ENCODE measurements at regions not wholly inside any gene's neighbourhood (a gene's known extent, or its start where the extent isn't known, plus 50 kb on each side); places are given as distances from the start of the nearest gene placed in this dataset.

DNA sequence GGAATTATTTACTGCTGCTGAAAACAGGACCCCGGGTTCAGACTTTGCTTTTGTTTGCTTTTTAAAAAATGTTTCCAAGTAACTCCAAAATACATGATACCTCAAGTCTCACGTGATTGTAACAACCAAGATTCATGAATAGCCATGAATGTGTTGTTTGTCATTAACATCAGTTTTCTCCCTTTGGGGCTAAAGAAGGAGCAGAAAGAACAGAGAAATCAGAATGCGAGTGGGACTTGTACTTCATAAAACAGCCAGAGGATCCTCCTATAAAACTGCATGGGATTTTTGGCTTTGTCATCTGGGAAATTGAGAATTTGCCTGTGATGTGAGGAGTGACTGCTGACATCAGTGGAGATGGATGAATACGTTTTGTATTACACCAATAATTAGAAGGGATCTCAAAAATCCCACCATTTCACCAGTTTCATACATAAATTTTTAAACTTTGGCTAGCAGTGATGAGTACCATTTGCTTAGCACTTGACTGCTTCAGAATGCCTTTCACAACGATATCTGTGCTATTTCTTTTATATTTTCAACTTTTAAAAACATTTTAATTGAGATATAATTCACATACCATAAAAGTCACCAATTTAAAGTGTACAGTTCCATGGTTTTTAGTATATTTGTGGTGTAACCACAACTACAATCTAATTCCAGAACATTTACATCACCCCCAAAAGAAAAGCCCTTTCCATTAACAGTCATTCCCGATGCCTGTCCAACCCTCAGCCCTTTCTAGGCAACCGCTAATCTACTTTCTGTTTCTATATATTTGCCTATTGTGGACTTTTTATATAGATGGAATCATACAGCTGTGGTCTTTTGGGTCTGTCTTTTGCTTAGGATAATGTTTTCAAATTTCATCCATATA lies 126.9 kb upstream of the ANKRD55 start:
- DNase-seq: no peak

DNA sequence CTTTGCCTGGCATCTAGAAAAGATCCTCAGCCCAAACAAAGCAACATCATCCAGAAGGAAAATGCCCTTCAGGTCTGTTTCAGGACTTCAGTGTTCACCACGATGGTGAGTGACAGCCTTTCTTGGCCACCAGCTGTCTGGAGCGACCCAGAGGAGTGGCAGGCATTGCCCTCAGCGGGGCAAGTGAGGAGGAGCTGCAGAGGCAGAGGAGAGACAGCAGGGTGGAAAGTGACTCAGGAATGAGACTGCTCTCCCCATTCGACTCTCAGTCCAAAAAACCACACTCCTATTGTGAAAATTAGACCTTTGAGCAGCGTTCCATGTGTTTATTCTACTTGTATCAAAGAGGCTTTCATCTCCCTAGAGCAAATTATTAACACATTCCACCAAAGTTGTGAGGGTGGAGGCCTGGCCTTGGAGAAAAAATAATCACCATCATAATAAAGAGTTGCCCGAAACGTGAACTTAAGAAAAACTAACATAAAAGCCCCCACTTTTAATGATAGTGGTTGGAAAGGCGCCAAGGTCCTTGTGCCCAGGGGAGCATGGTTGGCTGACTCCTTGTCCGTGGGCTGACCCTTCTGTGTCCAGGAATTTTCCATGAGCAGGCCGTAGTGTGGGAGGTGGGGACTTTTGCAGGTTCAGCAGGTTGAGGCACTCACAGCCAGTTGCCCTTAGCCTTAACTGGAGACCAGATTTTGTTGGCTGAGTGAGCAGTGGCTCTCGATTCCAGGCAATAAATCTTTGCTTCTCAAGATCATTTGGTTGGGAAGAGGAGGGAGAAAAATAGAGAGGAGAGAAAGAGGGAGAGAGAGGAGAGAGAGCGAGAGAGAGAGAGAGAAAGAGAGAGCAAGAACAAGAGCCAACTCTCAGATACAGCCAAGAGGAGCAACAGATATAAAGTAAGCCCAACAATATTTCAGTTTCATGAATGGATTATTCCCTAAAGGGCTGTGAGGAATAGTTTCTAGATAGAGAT lies 125.9 kb upstream of the ANKRD55 start:
- no peak for DNase-seq

DNA sequence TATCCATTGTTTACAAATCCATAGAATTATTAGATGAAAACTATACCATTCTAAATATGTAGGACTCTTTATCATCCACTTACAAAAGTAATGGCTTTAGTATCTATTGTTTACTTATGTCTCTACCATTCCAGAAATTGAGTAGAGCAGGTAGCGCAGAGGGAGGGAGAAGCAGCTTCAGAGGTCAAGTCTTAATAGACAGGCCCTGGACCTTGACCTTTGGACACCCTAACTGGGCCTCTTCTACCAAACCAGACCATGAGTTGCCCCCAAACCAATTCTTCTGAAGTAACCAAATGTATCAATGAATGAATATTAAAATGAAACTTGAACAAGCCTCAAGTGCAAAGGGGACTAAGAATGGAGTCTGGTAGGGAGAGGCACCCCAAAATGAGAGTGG lies 124.9 kb upstream of the ANKRD55 start:
- DNase-seq: no peak

DNA sequence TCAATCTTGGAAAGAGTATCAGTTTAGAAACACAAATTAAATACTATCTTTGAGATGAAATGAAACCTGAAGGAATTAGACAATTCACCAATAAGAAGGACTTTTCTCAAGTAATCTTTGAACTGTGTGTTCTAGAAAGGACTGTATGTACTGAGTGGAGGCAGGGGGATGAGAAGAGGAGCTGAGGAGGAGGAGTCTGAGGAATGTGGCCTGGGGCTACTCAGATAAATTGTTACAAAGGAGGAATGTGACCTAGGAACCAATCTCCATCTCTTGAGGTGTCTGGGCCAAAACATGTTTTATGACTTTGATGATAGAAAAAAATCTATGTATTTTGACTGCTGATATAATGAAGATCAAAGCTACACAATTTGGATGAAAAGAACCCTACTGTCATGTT lies 124.3 kb upstream of the ANKRD55 start:
- no peak for DNase-seq

DNA sequence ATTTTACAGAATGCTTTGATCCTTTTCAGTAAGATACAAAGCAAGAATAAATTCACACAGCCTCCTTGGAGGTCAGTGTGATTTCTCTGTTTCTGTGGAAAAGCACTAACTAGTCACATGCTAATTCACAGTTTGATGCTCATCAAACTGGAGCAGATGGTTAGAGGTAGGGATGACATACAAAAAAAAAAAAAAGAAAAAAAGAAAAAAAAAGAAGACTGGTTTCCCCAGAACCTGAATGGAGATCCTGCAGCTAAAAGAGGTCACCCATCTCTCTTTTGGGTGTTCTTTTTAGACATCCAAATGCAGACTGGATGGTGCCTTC lies 123.7 kb upstream of the ANKRD55 start:
- DNase-seq: no peak

DNA sequence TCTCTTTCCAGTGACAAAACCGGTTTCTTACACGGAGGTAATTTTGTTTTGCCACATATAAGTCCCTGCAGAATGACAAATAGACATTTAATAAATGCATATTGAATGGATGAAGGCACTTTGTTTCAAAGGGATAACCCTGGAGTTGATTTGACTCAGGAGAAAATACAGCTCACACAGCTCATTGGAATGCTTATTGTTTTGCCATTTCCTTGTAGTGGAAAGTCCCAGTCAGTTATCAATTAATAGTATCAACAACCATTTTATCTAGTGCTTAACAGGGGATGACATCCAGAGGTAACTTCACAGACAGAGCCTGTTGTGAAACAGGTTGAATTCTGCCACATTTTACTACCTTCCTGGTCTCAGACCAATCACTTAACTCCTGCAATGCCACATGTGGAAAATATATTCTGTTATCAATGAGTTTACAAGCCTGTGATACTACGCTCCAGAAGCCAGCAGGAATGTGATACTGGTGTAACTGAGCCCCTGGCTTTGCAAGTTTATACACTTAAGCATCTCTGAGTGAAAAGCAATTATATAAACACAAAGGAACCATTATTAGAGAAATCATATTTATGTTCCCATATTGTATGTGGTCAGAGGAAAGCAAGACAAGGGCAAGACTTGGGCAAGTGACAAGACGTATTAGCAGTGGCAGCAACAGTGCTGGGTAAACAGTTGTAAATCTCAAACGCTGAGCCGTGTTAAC lies 123.1 kb upstream of the ANKRD55 start:
- DNase-seq: no peak

DNA sequence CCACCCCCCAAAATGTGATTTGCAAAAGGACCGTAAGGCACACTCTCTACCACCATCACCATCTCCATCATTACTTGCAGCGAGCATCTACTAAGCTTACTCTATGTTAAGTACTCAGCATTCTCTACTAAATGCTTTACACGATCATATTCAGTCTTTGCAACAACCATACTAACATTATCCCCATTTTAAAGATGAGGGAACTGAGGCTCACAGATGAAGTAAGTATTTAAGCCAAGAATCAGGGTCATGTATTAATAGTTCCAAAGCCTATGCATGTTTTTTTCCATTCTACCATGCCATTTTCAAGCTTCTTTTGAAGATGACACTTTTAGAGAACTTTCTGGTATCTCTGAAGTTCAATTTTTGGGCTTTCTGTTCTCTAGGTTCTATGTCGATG lies 121.7 kb upstream of the ANKRD55 start:
- DNase-seq: no peak

DNA sequence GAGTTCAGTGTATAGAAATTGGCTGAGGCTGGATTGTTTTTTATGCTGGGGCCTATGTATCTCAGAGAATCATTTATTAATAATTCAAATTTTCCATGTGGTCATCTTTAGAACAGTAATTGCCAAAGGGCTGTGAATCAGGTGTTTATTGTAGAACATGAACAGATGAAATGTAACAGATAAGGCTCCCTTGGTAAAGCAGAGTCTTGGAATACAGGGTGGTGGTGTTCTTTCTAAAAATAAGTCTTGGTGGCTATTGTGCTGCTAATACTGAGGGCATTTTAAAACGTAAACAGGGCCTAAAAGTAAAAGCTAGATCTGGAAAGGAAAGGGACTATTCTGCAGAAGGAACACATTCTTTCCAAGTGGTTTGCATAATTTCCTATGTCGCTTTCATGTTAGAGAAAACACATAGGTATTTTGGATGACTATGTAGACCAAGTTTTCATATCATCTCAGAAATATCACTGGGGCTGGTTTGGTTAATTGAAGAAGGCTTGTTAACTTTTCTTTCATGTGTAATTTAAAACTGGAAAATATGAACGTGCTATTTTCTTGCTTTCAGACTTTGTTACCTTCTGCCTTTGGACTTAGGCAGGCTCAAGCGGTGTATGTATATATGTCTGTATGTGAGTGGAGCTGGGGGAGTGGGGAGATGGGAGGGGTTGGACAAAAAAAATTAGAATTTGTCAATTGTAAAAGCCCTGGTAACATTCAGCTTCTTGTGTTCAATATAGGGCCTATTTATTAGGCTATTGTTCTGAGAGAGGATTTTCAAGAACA lies 119.9 kb upstream of the ANKRD55 start:
- no peak for DNase-seq

DNA sequence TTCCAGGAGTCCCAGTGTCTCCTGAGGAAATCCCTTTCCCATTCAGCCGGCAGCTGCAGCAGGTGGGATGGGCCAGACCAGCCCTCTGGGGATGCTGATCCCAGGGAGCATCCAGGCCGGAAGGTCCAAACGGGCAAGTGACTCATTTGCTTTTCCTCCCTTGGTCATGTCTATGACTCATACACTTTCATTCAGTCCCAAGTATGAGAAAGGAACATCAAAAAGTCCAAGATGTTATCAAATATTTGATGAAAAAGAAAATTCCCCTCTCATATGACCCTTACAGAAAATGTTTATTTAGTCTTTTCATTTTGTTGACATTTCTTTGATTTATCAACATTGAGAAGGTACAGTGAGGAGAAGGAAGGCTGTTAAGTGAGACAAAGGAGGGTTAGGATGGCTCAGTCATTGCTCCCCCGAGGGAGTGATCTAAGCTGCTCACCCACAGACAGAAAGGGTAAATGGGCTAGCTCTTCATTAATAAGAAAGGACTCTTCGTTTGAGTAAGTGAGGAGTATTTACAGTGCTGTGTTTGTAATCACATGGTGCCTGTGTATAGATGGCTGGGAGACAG lies 117.6 kb upstream of the ANKRD55 start:
- no peak for DNase-seq

DNA sequence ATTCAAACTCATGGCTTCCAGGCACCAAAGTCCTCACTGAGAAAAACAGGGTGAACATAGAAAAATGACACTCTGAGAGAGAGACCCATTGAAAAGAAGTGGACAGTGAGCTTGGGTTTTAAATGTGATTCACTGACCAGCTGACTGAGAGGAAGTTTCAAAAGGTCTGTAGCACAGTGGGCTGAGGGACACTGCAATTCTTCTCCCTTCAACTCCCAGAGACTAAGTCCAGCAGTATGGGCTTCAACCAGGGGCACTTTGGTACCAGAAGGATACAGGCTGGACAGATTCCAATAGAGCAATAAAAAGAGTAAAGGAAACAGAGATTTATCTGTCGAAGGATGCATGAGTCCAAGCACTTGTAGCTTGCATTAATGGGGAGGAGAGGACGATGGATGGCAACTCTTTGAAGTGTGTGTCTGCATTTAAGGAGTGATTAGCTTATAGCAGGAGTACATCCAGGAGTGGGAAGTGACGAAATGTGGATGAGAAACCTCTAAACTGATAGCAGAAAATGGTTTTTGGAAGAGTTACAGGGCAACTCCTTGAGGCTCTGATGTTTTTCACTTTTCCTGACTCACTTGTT lies 117.0 kb upstream of the ANKRD55 start:
- DNase-seq: no peak

DNA sequence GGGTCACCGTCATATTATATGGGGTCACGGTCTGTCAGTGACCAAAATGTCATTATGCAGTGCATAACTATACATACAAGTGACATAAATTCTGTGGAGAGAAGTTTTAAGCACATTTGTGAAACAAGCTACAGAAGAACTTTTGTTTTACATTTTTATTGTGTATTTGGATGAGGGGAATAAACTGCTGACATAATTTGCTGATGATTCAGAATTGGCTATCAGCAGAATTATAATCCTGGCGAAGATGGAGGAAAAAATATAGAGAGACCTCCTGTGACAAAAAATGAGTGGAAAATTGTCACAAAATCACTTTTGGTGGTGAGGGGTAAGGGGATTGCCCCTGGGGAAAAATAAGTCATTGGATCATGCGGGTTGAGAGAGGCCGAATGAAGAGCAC lies 116.3 kb upstream of the ANKRD55 start:
- no peak for DNase-seq

DNA sequence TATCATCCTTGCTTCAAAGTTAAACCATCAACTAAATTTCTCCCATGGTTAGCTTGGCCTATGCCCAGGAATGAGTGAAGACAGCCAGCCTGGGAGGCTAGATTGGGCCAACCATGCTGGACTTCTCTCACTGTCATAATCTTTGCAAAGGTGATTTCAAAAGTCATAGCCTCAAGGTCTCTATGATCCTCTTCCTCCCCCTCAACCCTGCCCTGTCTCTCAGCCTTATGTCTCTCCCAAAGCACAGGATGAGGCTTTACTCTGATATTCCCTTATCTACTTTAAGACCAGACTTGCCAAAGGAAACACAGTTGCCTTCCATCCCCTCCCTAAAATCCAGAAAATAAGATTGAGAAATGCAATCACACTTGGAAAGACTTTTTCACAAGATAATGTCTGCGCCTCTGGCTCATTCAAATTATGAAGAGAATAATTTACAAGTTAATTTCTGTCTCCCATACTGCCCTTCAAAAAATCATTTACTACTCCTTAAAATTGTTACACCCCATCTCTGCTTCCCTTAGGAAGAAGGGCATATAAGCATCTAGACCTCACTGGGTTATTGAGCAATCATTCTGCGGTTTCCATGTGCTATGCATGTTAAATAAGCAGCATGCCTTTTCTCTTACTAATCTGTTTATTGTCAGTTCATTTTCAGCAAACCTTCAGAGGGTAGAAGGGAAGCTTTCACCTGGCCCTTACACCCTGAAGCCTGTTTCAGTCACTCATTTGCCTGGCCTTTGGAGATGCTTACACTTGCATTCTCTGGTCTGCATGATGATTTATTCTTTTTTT lies 113.8 kb upstream of the ANKRD55 start:
- no peak for DNase-seq

DNA sequence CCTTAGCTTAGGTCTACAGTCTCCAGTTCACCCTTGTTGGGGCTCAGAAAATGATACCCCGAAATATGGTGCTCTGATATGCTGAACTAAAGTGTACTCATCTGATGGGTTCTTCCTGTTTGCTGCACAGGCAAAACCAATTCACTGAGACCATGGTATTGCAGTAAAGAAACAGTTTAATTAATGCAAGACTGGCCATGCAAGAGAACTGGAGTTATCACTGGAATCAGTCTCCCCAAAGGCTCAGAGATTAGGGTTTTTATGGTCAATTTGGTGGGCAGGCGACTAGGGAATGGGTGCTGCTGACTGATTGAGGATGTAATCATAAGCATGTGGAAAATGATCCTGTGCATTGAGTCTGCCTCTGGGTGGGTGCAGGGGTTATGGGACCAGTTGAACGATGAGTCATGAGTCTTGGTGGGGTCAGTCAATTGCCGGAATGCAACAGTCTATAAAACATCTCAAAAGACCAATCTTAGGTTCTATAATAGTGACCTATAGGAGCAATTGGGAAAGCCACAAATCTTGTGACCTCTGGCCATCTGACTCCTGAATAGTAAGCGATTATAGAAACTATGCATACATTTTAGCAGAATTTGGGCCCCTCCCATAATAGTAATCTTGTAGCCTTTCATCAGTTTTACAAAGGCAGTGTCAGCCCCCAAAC lies 113.0 kb upstream of the ANKRD55 start:
- no peak for DNase-seq

DNA sequence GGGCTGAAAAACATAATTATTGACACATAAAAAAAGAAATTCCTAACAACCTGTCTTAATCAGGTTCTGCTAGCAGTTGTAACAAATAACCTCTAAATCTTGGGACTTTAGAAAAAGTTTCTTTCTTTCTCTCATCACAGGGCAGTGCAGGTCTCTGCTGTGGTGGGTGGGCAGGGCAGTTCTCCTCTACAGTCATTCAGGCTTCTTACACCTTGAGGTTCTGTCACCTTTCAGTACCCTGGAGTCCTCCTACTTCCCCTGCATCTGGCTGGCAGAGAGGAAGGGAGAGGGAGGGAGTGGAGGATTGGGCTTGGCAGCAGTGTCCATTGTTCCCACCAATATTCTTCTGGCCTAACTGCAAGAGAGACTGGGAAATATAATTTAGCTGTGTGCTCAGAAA lies 112.2 kb upstream of the ANKRD55 start:
- DNase-seq: no peak

DNA sequence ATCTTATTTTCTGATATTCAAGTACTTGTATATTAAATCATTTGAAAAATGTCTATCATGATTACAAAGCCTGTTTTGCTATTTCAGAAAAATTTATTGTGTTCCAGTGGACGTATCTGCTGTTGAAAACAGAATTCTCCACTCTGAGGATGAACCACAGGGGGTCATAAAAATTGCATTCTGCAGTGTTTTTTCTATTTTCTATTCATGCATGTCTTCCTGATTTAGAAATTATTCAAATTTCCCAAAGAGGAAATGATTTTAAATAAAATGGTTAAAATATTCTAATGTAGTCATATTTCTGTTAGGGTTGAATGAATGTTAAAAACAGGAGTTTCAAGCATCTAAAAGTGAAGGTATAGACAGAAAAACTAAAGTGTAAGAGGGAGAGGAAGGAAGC lies 111.5 kb upstream of the ANKRD55 start:
- DNase-seq: no peak

DNA sequence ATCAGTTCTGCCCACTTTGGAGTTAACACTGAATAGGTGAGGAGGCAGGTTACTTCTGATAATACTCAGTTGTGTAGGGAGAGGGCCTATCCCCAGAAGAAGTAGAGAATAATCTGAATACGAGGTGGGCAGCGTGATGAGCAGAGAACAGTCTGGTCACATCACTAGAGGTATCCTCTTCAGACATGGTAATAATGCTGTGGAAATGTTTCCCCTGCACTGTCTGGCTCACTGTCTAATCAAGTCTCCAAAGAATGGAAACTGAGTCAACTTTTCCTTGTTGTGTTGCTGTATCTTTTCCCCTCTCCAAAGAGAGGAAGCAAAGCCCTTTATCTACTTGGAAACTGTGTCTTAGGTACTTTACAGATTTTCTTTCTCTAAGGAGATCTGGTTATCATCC lies 110.9 kb upstream of the ANKRD55 start:
- no peak for DNase-seq

DNA sequence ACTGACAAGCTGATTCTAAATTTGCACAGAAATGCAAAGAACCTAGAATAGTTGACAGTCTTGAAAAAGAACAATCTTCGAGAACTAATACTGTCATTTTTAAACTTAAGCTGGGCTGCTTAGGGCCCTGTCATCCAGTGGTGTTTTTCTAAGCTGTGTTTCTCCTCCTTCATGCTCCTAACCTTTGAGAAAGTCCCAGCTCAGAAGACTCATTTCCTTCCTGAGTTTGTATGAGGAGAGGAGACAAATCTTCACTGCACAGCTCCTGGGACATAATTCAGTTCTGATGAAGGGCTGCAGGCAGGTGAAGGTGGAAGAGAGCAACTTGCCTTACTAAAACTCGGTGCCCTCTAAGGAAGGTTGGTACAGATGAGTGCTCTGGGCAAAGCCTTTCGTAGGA lies 109.5 kb upstream of the ANKRD55 start:
- no peak for DNase-seq

DNA sequence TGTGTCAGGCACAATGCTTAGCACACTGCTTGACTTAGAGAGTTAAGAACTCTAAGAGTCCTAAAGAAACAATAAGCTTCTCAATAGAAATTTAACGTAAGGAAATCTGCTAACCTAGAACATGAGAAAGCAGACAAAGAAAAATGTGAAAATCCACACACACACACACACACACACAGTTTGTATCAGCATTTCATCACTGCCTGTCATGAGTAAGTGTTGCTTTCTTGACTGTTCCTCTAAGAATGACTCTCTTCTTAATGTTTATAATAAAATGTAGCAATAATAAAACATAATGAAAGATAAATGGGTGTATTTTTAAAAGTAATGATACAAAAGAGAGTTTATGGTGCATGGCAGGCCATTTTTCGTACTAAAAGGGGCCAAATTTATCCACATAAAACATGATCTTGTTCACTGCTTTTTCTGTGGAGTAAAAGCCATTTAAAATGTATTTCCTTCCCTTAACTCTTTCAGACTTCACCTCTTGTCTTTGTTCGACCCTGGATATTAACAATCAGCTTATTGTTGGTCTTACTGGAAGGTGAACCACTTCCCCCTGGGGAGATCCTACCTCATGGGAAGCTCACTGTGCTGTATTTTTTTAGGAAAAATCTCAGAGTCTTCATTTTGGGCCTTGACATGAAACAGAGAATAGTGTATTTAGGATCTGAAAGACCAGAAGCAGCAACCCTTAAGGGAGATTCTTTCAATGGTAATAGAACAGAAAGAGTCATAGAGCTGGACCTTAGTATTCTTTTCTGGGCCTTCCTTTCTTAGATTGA lies 107.3 kb upstream of the ANKRD55 start:
- DNase-seq: no peak

DNA sequence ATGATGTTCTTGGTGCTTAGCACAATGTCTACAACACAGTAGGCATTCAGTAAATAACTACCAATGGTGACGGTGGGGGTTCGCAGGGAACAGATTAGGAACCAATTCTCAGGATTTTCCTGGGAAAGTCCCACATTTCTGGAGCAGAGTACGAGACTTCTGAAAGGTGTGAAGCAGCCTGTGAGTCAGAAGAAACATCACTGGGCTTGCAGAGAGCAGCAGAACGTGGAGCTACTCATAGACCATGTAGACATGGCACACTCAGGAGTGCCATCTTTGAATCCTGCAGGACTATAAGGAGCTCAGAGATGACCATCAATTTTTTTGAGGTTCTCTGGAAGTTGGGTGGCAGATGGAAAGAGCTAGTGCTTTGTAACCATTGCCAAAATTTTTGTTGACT lies 106.6 kb upstream of the ANKRD55 start:
- DNase-seq: no peak
